Prostate gland (tissue), 2 donors: ENCODE measurements at regions not wholly inside any gene's neighbourhood (a gene's known extent, or its start where the extent isn't known, plus 50 kb on each side); places are given as distances from the start of the nearest gene placed in this dataset.

ENCODE experiments used
- POLR2A ChIP-seq: fragments of 450-650 bp; IDR thresholded peaks from one replicate; pipeline ENCODE4 v1.6.1; 2016; ENCODE audit warnings: antibody characterized with exemption, mild to moderate bottlenecking
- POLR2AphosphoS5 ChIP-seq: sonication (generic); formaldehyde crosslinking; IDR thresholded peaks from one replicate; pipeline ENCODE4 v1.6.1; 2017; ENCODE audit warnings: antibody characterized with exemption
- TF ChIP-seq, protein P1 (sequence below), 4 experiments: fragments of 200-600 bp in 2 of 4; fragments of 450-650 bp in 2 of 4; sonication (generic) in 2 of 4; IDR thresholded peaks; 1 replicate in 3 of 4; 2 replicates in 1 of 4; pipeline ENCODE4 v1.5.1; 2016 to 2019; ENCODE audit warnings: antibody characterized with exemption in 4 of 4, mild to moderate bottlenecking in 2 of 4, moderate library complexity in 2 of 4

DNA sequence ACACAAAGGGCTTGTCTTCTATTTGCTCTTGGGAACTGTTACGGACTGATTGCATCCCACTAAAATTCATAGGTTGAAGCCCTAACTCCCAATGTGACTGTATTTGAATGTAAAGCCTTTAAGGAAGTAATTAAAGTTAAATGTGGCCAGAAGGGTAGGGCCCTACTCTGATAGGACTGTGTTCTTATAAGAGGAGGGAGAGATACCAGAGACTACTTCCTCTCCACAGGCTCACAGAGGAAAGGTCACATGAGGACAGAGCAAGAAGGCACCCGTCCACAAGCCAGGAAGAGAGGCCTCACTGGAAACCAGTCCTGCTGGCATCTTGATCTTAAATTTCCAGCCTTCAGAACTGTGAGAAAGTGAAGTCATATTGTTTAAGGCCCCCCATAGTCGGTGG is 211.9 kb downstream of the CDH26 start:
- TF ChIP-seq, protein P1, sequence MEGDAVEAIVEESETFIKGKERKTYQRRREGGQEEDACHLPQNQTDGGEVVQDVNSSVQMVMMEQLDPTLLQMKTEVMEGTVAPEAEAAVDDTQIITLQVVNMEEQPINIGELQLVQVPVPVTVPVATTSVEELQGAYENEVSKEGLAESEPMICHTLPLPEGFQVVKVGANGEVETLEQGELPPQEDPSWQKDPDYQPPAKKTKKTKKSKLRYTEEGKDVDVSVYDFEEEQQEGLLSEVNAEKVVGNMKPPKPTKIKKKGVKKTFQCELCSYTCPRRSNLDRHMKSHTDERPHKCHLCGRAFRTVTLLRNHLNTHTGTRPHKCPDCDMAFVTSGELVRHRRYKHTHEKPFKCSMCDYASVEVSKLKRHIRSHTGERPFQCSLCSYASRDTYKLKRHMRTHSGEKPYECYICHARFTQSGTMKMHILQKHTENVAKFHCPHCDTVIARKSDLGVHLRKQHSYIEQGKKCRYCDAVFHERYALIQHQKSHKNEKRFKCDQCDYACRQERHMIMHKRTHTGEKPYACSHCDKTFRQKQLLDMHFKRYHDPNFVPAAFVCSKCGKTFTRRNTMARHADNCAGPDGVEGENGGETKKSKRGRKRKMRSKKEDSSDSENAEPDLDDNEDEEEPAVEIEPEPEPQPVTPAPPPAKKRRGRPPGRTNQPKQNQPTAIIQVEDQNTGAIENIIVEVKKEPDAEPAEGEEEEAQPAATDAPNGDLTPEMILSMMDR (IDR thresholded peaks at IDR 0.05): no peak
- TF ChIP-seq POLR2AphosphoS5 (no peak), POLR2A (no peak)
